OCI-LY1 (cell line): ENCODE measurements at regions not wholly inside any gene's neighbourhood (a gene's known extent, or its start where the extent isn't known, plus 50 kb on each side); places are given as distances from the start of the nearest gene placed in this dataset.

Experiments
- H2AFZ ChIP-seq: fragments of 200-600 bp; sonication (generic), shearing (Covaris generic); 2 replicates; pipeline ENCODE4 v1.6.0; 2014; ENCODE audit warnings: antibody characterized with exemption, mild to moderate bottlenecking, low read length
- H3F3A ChIP-seq: fragments of 200-600 bp; sonication (generic), shearing (Covaris generic); 2 replicates; pipeline ENCODE4 v1.6.0; 2014; ENCODE audit warnings: mild to moderate bottlenecking, antibody characterized with exemption, low read length, moderate library complexity; ENCODE audit not compliant: insufficient read depth
- H3K27ac ChIP-seq: fragments of 200-600 bp; sonication (generic); 2 replicates; pipeline ENCODE4 v1.5.1; 2014; ENCODE audit warnings: low read length, mixed run types, mild to moderate bottlenecking, low read depth; ENCODE audit not compliant: poor library complexity, severe bottlenecking
- H3K27me3 ChIP-seq: fragments of 200-600 bp; sonication (generic); 2 replicates; pipeline ENCODE4 v1.6.0; 2014; ENCODE audit warnings: antibody characterized with exemption, mild to moderate bottlenecking, low read length, moderate library complexity; ENCODE audit not compliant: insufficient read depth
- H3K36me3 ChIP-seq: fragments of 200-600 bp; sonication (generic); 2 replicates; pipeline ENCODE4 v1.6.1; 2014; ENCODE audit warnings: mild to moderate bottlenecking, antibody characterized with exemption, low read length, moderate library complexity, mixed read lengths; ENCODE audit not compliant: insufficient read depth
- H3K4me1 ChIP-seq: fragments of 200-600 bp; sonication (generic); 2 replicates; pipeline ENCODE4 v1.5.1; 2014; ENCODE audit warnings: mild to moderate bottlenecking, low read length, moderate library complexity; ENCODE audit not compliant: insufficient read depth, severe bottlenecking
- H3K4me2 ChIP-seq: fragments of 200-600 bp; sonication (generic), shearing (Covaris generic); 2 replicates; pipeline ENCODE4 v1.6.1; 2014; ENCODE audit warnings: low read length
- H3K4me3 ChIP-seq: fragments of 200-600 bp; sonication (generic); 2 replicates; pipeline ENCODE4 v1.5.1; 2014; ENCODE audit warnings: low read length, low read depth, mild to moderate bottlenecking, mixed read lengths; ENCODE audit not compliant: poor library complexity, severe bottlenecking
- H3K79me2 ChIP-seq: fragments of 200-600 bp; shearing (Covaris generic); 2 replicates; pipeline ENCODE4 v1.6.1; 2016; ENCODE audit warnings: mixed run types, low read length, mixed read lengths; ENCODE audit not compliant: insufficient read depth
- H3K9ac ChIP-seq: fragments of 200-600 bp; sonication (generic), shearing (Covaris generic); 2 replicates; pipeline ENCODE4 v1.6.1; 2014; ENCODE audit warnings: mild to moderate bottlenecking, low read length, mixed read lengths
- H3K9me2 ChIP-seq: fragments of 200-600 bp; sonication (generic), shearing (Covaris generic); 2 replicates; pipeline ENCODE4 v1.6.1; 2014; ENCODE audit warnings: low read depth, mild to moderate bottlenecking, low read length, mixed read lengths
- H3K9me3 ChIP-seq: fragments of 200-600 bp; shearing (Covaris generic); 2 replicates; pipeline ENCODE4 v1.6.1; 2014; ENCODE audit warnings: low read length, mixed read lengths
- H4K20me1 ChIP-seq: fragments of 200-600 bp; sonication (generic), shearing (Covaris generic); 2 replicates; pipeline ENCODE4 v1.6.0; 2016; ENCODE audit warnings: mild to moderate bottlenecking, low read length; ENCODE audit not compliant: insufficient read depth
- EZH2 ChIP-seq: fragments of 200-600 bp; sonication (generic), shearing (Covaris generic); IDR thresholded peaks from 2 replicates; pipeline ENCODE4 v1.8.0; 2017; ENCODE audit warnings: borderline replicate concordance, mixed run types, mild to moderate bottlenecking, antibody characterized with exemption, low read length, moderate library complexity, mixed read lengths
- TF ChIP-seq, protein P1 (sequence below): fragments of 200-600 bp; sonication (generic), shearing (Covaris generic); IDR thresholded peaks from 2 replicates; pipeline ENCODE4 v1.5.1; 2017; ENCODE audit warnings: mild to moderate bottlenecking, antibody characterized with exemption, low read length, moderate library complexity, mixed read lengths

DNA sequence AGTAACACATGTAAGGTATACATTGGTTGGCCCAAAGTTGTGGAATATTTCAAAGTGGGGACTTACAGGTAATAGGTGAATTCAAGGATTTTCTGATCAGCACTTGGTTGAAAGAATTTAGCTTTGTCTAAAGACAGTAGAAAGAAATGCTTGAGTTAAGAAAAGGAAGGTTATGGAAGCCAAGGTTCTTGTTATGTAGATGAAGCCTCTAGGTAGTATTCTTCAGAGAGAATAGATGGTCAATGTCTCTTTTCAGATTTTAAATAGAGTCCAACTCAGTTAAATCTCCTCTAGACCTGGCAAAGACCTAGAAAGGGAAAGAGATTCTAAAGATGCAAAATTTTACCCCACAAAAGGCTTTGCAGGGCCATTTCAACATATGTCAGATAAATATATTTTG lies 157.4 kb downstream of the ANKRD30B start:
- H3K27ac ChIP-seq, result no peak overlapping the region
- TF ChIP-seq, protein P1, sequence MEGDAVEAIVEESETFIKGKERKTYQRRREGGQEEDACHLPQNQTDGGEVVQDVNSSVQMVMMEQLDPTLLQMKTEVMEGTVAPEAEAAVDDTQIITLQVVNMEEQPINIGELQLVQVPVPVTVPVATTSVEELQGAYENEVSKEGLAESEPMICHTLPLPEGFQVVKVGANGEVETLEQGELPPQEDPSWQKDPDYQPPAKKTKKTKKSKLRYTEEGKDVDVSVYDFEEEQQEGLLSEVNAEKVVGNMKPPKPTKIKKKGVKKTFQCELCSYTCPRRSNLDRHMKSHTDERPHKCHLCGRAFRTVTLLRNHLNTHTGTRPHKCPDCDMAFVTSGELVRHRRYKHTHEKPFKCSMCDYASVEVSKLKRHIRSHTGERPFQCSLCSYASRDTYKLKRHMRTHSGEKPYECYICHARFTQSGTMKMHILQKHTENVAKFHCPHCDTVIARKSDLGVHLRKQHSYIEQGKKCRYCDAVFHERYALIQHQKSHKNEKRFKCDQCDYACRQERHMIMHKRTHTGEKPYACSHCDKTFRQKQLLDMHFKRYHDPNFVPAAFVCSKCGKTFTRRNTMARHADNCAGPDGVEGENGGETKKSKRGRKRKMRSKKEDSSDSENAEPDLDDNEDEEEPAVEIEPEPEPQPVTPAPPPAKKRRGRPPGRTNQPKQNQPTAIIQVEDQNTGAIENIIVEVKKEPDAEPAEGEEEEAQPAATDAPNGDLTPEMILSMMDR, result no peak
- no peak for TF ChIP-seq EZH2
- H3K9me3 ChIP-seq, result no peaks in the 10 kb centered on the region

DNA sequence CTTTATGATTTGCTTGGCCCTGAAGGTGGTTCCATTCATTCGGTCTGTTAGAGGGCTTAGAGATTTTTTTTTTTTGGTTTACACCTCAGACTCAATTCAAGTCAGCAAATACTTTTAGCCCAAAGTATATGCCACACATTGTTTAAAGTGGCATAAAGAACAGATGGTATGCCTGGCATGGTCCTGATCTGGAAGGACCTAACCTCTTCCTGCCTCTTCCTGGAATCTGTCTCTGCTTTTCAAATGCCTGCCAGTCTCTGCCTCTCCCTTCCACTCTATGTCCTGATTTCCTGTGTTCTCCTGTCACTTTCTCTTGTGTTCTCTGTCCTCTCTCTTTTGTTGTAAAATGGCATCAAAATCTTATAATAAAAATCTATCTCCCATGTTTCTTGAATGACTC lies 158.0 kb downstream of the ANKRD30B start:
- H3F3A ChIP-seq, result no peaks in the 10 kb centered on the region
- H2AFZ ChIP-seq, result no peak overlapping the region
- H3K9ac ChIP-seq, result no peak overlapping the region
- no peaks in the 10 kb centered on the region for H3K9me3 ChIP-seq
- H3K4me1 ChIP-seq, result no peaks in the 10 kb centered on the region
- no peaks in the 10 kb centered on the region; the same call in 1 of the 2 replicates for H3K36me3 ChIP-seq
- H4K20me1 ChIP-seq, result no peaks in the 10 kb centered on the region
- no peaks in the 10 kb centered on the region for H3K9me2 ChIP-seq
- no peak overlapping the region for H3K27ac ChIP-seq
- TF ChIP-seq, protein P1, result no peak
- TF ChIP-seq EZH2, result no peak
- H3K27me3 ChIP-seq, result no peaks in the 10 kb centered on the region
- H3K4me3 ChIP-seq, result no peak overlapping the region
- no peak overlapping the region for H3K4me2 ChIP-seq
- no peaks in the 10 kb centered on the region for H3K79me2 ChIP-seq

More for the DNA sequence above, 157.4 kb downstream of the ANKRD30B start:
- H3K4me1 ChIP-seq, result no peaks in the 10 kb centered on the region
- H2AFZ ChIP-seq, result no peak overlapping the region
- H3K36me3 ChIP-seq, result no peaks in the 10 kb centered on the region; the same call in 1 of the 2 replicates
- no peak overlapping the region for H3K9ac ChIP-seq
- no peak overlapping the region for H3K4me2 ChIP-seq
- H4K20me1 ChIP-seq, result no peaks in the 10 kb centered on the region
- H3F3A ChIP-seq, result no peaks in the 10 kb centered on the region
- H3K9me2 ChIP-seq, result no peaks in the 10 kb centered on the region
- no peak overlapping the region for H3K4me3 ChIP-seq
- no peaks in the 10 kb centered on the region for H3K79me2 ChIP-seq
- no peaks in the 10 kb centered on the region for H3K27me3 ChIP-seq

GRCh38 chr18:14907420-14907819 lies 159.4 kb downstream of the ANKRD30B start:
- Histone ChIP-seq H3K36me3 (no peaks in the 10 kb centered on the region; the same call in 1 of the 2 replicates), H3K27me3 (no peaks in the 10 kb centered on the region), H3K9me3 (no peaks in the 10 kb centered on the region), H3K9me2 (no peaks in the 10 kb centered on the region), H3K27ac (no peak overlapping the region), H3K79me2 (no peaks in the 10 kb centered on the region), H3K4me2 (no peak overlapping the region), H3K4me1 (no peaks in the 10 kb centered on the region), H3F3A (no peaks in the 10 kb centered on the region), H3K9ac (no peak overlapping the region), H3K4me3 (no peak overlapping the region), H2AFZ (no peak overlapping the region), H4K20me1 (no peaks in the 10 kb centered on the region)
- no peak for TF ChIP-seq EZH2
- TF ChIP-seq, protein P1, result no peak
